GF-D8 (cell line): ENCODE measurements at regions not wholly inside any gene's neighbourhood (a gene's known extent, or its start where the extent isn't known, plus 50 kb on each side); places are given as distances from the start of the nearest gene placed in this dataset.

Experiments
- DNase-seq: peaks from one replicate; lab custom pipeline; 2025; lab: John Stamatoyannopoulos, UW

- DNase-seq, result no peak
These were observed 51.3 kb upstream of the EIF2S2 start for GRCh38 chr20:34163307-34163706.

DNA sequence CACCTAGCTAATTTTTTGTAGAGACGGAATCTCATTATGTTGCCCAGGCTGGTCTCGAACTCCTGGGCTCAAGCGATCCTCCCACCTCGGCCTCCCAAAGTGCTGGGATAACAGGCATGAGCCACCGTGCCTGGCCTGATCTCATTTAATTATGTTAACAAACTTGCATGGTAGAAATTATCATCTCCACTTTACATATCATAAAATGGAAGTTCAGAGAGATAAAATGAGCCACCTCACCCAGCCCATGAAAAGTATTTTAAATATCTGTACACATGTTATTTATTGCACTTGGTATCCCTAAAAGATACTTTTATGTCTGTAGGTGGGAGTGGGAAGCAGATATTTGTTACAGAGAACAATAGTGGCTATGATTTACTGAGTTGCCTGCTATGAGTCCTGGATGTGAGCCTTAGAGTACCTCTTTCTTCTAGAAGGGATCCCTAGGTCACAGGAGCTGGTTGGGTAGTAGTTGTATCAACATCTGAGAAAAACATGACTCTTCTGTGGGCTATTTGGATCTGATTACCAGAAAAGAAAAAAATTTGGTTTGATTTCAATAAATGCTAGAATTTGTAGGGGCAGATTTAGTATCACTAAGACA lies 52.4 kb upstream of the EIF2S2 start:
- no peak for DNase-seq

GRCh38 chr20:34165018-34165619 lies 53.1 kb upstream of the EIF2S2 start:
- no peak for DNase-seq

DNA sequence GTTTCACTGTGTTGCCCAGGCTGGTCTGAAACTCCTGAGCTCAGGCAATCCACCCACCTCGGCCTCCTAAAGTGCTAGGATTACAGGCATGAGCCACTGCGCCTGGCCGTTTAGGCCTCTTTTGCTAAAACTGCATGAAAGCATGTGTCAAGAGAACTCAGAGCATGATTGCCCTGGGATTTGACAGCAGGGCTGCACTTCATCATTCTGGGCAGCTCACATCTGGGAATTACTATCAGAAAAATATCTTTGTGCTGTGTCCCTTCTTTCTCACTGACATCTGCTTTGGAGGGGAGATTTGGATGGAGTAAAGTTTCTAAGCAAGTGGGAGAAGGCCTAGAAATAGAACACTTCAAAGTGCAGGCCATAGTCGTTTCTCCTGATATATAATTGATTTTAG lies 59.6 kb upstream of the EIF2S2 start:
- no peak for DNase-seq

- no peak for DNase-seq
These were observed 60.9 kb upstream of the EIF2S2 start for GRCh38 chr20:34172926-34173325.

- DNase-seq, result no peak
These were observed 63.0 kb upstream of the EIF2S2 start for GRCh38 chr20:34175079-34175478.

- no peak for DNase-seq
These were observed 63.8 kb upstream of the EIF2S2 start for GRCh38 chr20:34175879-34176278.

GRCh38 chr20:34177052-34177451 lies 64.2 kb upstream of the ASIP start:
- DNase-seq, result no peak

DNA sequence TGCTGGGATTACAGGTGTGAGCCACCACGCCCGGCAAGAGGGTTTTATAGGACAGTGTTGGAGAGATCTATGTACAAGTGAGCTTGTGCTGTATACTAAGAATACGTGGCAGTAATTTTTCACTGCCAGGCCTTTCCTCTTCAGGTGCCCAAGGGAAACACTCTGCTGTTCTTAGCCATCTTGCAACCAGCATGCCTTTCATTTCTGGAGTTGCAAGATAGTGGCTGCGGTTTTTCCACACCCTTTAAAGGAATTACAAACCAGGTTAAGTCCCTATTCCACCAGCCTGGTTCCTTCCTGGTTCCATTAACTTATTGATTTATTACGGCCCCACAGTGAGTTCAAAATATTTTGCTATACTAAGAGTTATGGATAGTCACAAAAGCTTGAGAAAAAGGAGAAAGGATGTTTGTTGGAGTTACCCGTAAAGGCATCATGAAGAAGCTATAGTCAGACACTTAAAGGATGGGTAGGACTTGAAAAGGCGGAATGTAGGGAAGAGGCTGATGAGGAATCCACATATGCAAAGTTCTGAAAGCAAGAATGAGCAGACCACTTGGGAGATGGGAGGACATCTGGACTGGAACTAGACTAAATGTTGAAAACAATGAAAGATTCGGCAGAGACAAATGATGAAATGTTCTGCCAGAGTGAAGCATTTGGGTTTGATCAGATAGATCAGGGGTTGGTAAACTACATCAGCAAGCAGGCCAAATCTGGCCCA lies 61.4 kb upstream of the ASIP start:
- DNase-seq, result no peak

- DNase-seq, result no peak
These were observed 60.6 kb upstream of the ASIP start for GRCh38 chr20:34180460-34181120.

- no peak for DNase-seq
These were observed 59.7 kb upstream of the ASIP start for GRCh38 chr20:34181484-34181883.

DNA sequence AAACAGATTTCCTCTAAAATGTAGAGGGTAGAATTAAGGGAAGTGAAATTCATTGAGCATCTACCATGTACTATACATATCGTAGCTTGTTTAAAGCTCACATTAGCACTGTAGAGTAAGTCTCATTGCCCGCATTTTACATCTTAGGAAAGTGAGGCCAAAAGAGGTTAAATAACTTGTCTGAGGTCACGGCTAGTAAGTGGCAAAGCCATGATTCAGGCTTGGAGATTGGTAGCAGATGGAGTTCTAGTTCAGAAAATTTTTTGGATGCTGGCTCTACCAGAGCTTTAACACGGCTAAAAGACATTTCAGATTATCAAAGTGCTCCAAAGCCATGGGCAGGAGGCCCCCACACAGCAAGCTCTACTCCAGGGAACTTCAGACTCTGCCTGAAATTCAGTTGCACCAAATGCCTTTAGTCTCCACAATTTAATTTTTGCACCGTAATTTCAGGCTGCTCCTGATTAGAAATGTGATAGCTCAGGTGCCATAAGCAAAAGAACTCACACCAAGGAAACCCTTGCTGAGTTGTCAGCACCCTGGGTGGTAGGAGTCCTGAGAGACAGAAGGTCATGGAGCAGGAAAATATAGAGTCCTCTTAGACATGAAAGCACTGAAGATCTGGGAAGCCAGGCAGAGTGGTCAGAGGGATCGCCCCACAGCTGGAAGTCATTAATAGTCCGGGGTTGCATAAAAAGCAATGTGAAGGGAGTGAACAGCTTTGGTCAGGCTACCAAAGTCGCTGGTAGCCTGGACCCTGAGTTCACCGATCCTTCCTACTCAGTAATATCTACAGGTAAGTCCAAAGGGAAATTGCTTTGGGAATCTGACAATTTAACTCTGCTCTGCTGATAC lies 55.2 kb upstream of the ASIP start:
- DNase-seq, result no peak

DNA sequence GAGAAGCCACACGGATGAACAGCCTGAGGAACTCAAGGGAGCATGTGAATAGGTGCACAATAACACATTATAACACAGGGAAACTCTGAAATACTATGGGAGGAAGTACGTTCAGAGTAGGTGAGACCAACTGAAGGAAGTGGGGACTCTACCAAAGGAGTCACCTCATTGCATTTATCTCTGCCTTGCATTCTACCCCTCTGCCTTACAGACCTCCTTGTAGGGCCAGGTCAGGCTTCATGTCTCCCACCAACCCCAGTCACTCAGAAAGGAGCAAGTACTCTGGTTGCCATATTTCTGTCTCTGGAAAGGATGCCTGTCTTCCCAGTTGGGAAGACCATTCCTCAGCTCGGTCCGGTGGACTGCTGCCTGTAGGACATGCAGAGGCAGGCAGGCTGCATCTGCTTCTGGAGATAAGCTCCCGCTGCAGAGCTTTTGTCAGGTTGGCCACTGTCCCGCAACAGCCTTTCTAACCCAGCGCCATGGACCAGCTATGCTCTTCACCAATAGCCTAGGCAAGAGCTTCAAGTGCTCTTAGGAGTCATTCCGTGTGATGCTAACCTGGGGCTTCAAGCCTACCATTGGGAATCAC lies 51.6 kb upstream of the ASIP start:
- no peak for DNase-seq

DNA sequence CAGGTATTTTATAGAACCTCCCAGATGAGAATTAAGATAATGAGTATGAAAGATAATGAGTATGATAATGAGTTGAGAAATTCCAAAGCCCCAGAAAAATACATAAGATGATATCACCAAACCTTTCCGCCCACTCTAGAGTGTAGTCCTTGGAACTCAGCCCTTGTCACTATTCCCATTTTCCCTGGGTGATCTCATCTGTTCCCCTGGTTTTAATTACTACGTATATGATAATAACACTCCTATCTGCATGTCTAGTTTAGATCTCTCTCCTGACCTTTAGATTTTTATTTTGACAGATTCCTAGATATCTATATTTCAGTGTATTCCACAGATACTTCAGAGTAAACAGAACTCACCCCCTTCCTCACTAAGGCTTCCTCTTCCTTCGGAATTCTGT lies 51.0 kb upstream of the ASIP start:
- DNase-seq, result no peak

DNA sequence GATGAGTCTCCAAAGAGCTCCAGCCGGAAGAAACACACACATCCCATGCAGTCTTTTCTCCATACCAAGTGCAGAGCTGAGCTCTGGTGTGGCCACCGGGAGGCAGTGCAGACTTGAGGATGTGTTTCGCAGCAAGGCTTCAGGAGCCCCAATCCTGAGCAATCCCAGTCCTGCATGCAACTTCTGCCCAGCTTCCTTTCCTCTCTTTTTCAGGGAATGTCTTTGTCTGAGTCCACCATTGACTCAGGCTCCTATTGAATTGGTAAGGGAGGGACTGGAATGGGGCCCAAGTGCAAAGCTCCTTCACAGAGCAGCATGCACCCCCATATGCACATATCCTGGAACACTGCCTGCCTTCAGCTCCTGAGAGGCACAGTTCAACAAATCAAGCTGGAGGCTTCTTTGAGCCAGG lies 50.5 kb upstream of the ASIP start:
- DNase-seq, result peak; percentile 19
